Suprapubic skin (tissue), 4 donors: ENCODE measurements at regions not wholly inside any gene's neighbourhood (a gene's known extent, or its start where the extent isn't known, plus 50 kb on each side); places are given as distances from the start of the nearest gene placed in this dataset.

ENCODE experiments used
- POLR2A ChIP-seq, 2 donors: fragments of 450-650 bp; IDR thresholded peaks; one replicate each; pipeline ENCODE4 v1.6.1; 2017; ENCODE audit warnings: antibody characterized with exemption in 2 of 2, mild to moderate bottlenecking in 2 of 2, moderate library complexity in 2 of 2
- POLR2AphosphoS5 ChIP-seq, 3 donors: sonication (generic); formaldehyde crosslinking; IDR thresholded peaks; one replicate each; pipeline ENCODE4 v1.6.1; 2017; ENCODE audit warnings: antibody characterized with exemption in 3 of 3
- TF ChIP-seq, protein P1 (sequence below), 2 donors: fragments of 200-600 bp in 1 of 2; fragments of 450-650 bp in 1 of 2; sonication (generic) in 1 of 2; IDR thresholded peaks; one replicate each; pipeline ENCODE4 v1.5.1; 2016 to 2019; ENCODE audit warnings: antibody characterized with exemption in 2 of 2, mild to moderate bottlenecking in 1 of 2, moderate library complexity in 1 of 2

DNA sequence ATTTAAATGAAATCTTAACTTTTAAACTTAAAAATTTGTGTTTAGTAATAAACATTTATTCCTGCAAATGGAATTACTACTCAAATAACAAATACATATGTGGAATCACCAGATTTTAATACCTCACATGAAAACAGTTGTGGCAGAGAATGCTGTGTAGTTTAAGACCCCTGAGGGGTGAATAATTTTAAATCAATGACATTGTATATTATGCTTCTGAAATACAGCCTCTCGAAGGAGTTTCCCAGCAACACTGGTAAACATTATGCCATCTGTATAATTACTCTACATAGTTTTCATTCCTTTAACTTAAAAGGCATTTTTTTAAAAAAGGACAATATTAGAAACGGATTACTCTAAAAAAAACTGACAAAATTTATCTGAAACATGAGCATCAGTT is 2313.3 kb downstream of the ARAP2 start:
- TF ChIP-seq, protein P1, sequence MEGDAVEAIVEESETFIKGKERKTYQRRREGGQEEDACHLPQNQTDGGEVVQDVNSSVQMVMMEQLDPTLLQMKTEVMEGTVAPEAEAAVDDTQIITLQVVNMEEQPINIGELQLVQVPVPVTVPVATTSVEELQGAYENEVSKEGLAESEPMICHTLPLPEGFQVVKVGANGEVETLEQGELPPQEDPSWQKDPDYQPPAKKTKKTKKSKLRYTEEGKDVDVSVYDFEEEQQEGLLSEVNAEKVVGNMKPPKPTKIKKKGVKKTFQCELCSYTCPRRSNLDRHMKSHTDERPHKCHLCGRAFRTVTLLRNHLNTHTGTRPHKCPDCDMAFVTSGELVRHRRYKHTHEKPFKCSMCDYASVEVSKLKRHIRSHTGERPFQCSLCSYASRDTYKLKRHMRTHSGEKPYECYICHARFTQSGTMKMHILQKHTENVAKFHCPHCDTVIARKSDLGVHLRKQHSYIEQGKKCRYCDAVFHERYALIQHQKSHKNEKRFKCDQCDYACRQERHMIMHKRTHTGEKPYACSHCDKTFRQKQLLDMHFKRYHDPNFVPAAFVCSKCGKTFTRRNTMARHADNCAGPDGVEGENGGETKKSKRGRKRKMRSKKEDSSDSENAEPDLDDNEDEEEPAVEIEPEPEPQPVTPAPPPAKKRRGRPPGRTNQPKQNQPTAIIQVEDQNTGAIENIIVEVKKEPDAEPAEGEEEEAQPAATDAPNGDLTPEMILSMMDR (IDR thresholded peaks at IDR 0.05) = no peak
- TF ChIP-seq POLR2AphosphoS5 (IDR thresholded peaks at IDR 0.05) (no peak), POLR2A (IDR thresholded peaks at IDR 0.05) (no peak)
